ENCODE measurements at regions not wholly inside any gene's neighbourhood (a gene's known extent, or its start where the extent isn't known, plus 50 kb on each side); places are given as distances from the start of the nearest gene placed in this dataset.

- TF ChIP-seq CTCF (conservative IDR thresholded peaks at IDR 0.05; ENCODE audit: low read depth, low read length) = no peak
- TF ChIP-seq EZH2 (IDR thresholded peaks at IDR 0.05; ENCODE audit: borderline replicate concordance, low read depth, low read length, poor library complexity, severe bottlenecking) = no peak
Measured at GRCh38 chr1:87864676-87865075, 536.0 kb downstream of the LMO4 start.

All from A673 (cell line).